Loucy (cell line): ENCODE measurements at regions not wholly inside any gene's neighbourhood (a gene's known extent, or its start where the extent isn't known, plus 50 kb on each side); places are given as distances from the start of the nearest gene placed in this dataset.

Experiments used
- H2AFZ ChIP-seq: fragments of 200-600 bp; sonication (generic); 2 replicates; pipeline ENCODE4 v1.6.0; 2016; ENCODE audit warnings: antibody characterized with exemption, mild to moderate bottlenecking, low read length, moderate library complexity
- H3F3A ChIP-seq: fragments of 200-600 bp; 2 replicates; pipeline ENCODE4 v1.6.0; 2016; ENCODE audit warnings: antibody characterized with exemption, low read depth, mild to moderate bottlenecking
- H3K27me3 ChIP-seq: fragments of 200-600 bp; sonication (generic); 2 replicates; pipeline ENCODE4 v1.6.1; 2014; ENCODE audit warnings: low read length, mild to moderate bottlenecking; ENCODE audit not compliant: insufficient read depth, poor library complexity, severe bottlenecking
- H3K36me3 ChIP-seq: fragments of 200-600 bp; sonication (generic); 2 replicates; pipeline ENCODE4 v1.6.1; 2016; ENCODE audit warnings: low read length; ENCODE audit not compliant: insufficient read depth
- H3K4me1 ChIP-seq: fragments of 200-600 bp; sonication (generic); 2 replicates; pipeline ENCODE4 v1.5.1; 2014; ENCODE audit warnings: low read length, mild to moderate bottlenecking; ENCODE audit not compliant: insufficient read depth, poor library complexity, severe bottlenecking
- H3K4me2 ChIP-seq: fragments of 200-600 bp; sonication (generic); 2 replicates; pipeline ENCODE4 v1.6.0; 2014; ENCODE audit warnings: antibody characterized with exemption, low read length, low read depth, mild to moderate bottlenecking; ENCODE audit not compliant: poor library complexity, severe bottlenecking
- H3K4me3 ChIP-seq: fragments of 200-600 bp; sonication (generic); 2 replicates; pipeline ENCODE4 v1.5.1; 2014; ENCODE audit warnings: low read length, mild to moderate bottlenecking, mixed read lengths; ENCODE audit not compliant: poor library complexity, severe bottlenecking
- H3K79me2 ChIP-seq: fragments of 200-600 bp; sonication (generic); 2 replicates; pipeline ENCODE4 v1.6.1; 2014; ENCODE audit warnings: low read length; ENCODE audit not compliant: insufficient read depth
- H3K9ac ChIP-seq: fragments of 200-600 bp; sonication (generic); 2 replicates; pipeline ENCODE4 v1.6.0; 2014; ENCODE audit warnings: mild to moderate bottlenecking, low read depth, low read length, moderate library complexity; ENCODE audit not compliant: poor library complexity, severe bottlenecking
- H3K9me2 ChIP-seq: fragments of 200-600 bp; sonication (generic); replicated peaks from 2 replicates; pipeline ENCODE4 v1.6.1; 2016; ENCODE audit warnings: low read depth, low read length, mixed read lengths
- H3K9me3 ChIP-seq: fragments of 200-600 bp; sonication (generic); 2 replicates; pipeline ENCODE4 v1.6.1; 2014; ENCODE audit warnings: mild to moderate bottlenecking, antibody characterized with exemption, low read length, low read depth; ENCODE audit not compliant: insufficient read depth
- H4K20me1 ChIP-seq: fragments of 200-600 bp; sonication (generic); 2 replicates; pipeline ENCODE4 v1.6.0; 2014; ENCODE audit warnings: antibody characterized with exemption, low read length, mild to moderate bottlenecking; ENCODE audit not compliant: insufficient read depth, poor library complexity, severe bottlenecking
- CTCF ChIP-seq: fragments of 200-600 bp; sonication (generic); conservative IDR thresholded peaks from 2 replicates; pipeline ENCODE4 v1.5.1; 2014; ENCODE audit warnings: mild to moderate bottlenecking, antibody characterized with exemption, low read length
- EZH2phosphoT487 ChIP-seq: fragments of 200-600 bp; IDR thresholded peaks from 2 replicates; pipeline ENCODE4 v1.6.1; 2018; ENCODE audit warnings: antibody characterized with exemption, mild to moderate bottlenecking, moderate library complexity, borderline replicate concordance

- Histone ChIP-seq H3K9ac (no peak overlapping the region), H3F3A (no peaks in the 10 kb centered on the region), H4K20me1 (no peaks in the 10 kb centered on the region), H3K36me3 (no peaks in the 10 kb centered on the region), H3K79me2 (no peaks in the 10 kb centered on the region), H3K4me1 (no peaks in the 10 kb centered on the region), H3K27me3 (no peaks in the 10 kb centered on the region), H3K4me3 (no peak overlapping the region), H3K9me3 (no peaks in the 10 kb centered on the region), H2AFZ (no peak overlapping the region), H3K9me2 (no peaks in the 10 kb centered on the region), H3K4me2 (no peak overlapping the region)
- TF ChIP-seq CTCF, result no peak
Observed at GRCh38 chr2:122395687-122396086, 640.2 kb downstream of the TSN start.

- no peak overlapping the region for H3K9ac ChIP-seq
- H4K20me1 ChIP-seq, result no peaks in the 10 kb centered on the region
- no peaks in the 10 kb centered on the region for H3K4me1 ChIP-seq
- no peaks in the 10 kb centered on the region for H3K27me3 ChIP-seq
- no peak overlapping the region for H3K4me2 ChIP-seq
- H2AFZ ChIP-seq, result no peak overlapping the region
- TF ChIP-seq EZH2phosphoT487, result no peak
- no peak for TF ChIP-seq CTCF
- no peak overlapping the region for H3K4me3 ChIP-seq
- no peaks in the 10 kb centered on the region for H3K79me2 ChIP-seq
- no peaks in the 10 kb centered on the region for H3K9me2 ChIP-seq
- H3F3A ChIP-seq, result no peaks in the 10 kb centered on the region
- no peaks in the 10 kb centered on the region for H3K9me3 ChIP-seq
- no peaks in the 10 kb centered on the region for H3K36me3 ChIP-seq
Observed at GRCh38 chr2:122411231-122411630, 655.8 kb downstream of the TSN start.

GRCh38 chr2:122412360-122412759 is 656.9 kb downstream of the TSN start:
- no peaks in the 10 kb centered on the region for H3K9me3 ChIP-seq
- H2AFZ ChIP-seq, result no peak overlapping the region
- H3F3A ChIP-seq, result no peaks in the 10 kb centered on the region
- H3K9me2 ChIP-seq, result no peaks in the 10 kb centered on the region
- no peaks in the 10 kb centered on the region for H3K79me2 ChIP-seq
- no peak overlapping the region for H3K9ac ChIP-seq
- H3K4me3 ChIP-seq, result no peak overlapping the region
- H3K4me1 ChIP-seq, result no peaks in the 10 kb centered on the region
- TF ChIP-seq EZH2phosphoT487, result no peak
- TF ChIP-seq CTCF, result no peak
- H3K4me2 ChIP-seq, result no peak overlapping the region
- no peaks in the 10 kb centered on the region for H3K27me3 ChIP-seq
- no peaks in the 10 kb centered on the region for H4K20me1 ChIP-seq
- no peaks in the 10 kb centered on the region for H3K36me3 ChIP-seq
